ENCODE measurements at regions not wholly inside any gene's neighbourhood (a gene's known extent, or its start where the extent isn't known, plus 50 kb on each side); places are given as distances from the start of the nearest gene placed in this dataset.

DNA sequence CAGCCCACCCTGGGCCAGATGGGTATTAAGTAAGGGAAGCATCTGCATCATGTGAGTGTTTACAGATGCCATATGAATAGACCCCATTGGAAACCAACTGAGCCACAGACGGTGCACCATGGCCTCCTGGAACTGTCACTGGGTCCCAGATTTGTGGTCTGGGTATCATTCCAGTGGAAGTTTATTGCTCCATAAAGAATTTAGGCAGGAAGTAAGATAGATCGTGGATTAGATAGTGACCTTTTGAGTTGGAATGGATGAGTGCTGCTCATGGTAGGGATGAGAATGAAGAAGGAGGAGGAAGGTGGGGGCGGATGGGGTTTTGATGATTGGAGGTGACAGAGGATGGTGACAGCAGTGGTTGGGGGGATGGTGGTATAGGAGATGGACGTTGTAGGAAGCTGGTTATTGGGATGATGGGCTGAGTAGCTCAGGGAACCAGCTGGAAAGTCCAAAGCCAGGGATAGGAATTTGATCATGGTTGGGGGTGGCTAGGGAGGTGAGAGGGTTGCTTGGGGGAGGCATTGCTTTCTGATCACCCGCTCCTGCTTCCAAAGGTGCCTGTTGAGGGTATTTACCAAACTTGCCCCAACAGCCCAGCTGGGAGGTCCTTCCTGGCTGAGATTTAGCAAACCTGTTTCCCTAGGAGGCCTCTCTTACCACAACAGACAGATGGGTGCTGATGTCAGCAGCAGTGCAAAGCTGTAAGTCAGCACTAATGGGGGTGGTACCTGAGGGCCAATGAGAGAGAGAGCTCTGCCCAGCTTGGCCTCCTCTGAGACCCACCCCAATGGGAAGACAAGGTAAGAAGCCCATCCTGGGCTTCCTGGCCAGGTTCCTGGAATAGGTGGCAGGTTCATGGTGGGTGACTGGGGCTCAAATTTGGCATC, 78.0 kb downstream of the VEGFA start:
- TF ChIP-seq CTCF (conservative IDR thresholded peaks at IDR 0.05; ENCODE audit: low read depth, low read length) (no peak), EZH2 (IDR thresholded peaks at IDR 0.05; ENCODE audit: low read length, unreplicated experiment) (no peak)
